ENCODE measurements at regions not wholly inside any gene's neighbourhood (a gene's known extent, or its start where the extent isn't known, plus 50 kb on each side); places are given as distances from the start of the nearest gene placed in this dataset.

GRCh38 chr3:21100656-21101359, 650.2 kb downstream of the ZNF385D start:
- FAIRE-seq = no peak
- no peak for TF ChIP-seq CTCF (IDR thresholded peaks at IDR 0.05; ENCODE audit: insufficient read depth, low read length, severe bottlenecking)
- H3K4me3 ChIP-seq (ENCODE audit: low read depth, low read length) = no peak overlapping the region
- H3K36me3 ChIP-seq (ENCODE audit: control insufficient read depth, insufficient read depth, low read length) = no peaks in the 10 kb centered on the region
- H3K27me3 ChIP-seq (ENCODE audit: control insufficient read depth, insufficient read depth, low read length) = no peaks in the 10 kb centered on the region
- no peak for DNase-seq (ENCODE audit: low read depth)

DNA sequence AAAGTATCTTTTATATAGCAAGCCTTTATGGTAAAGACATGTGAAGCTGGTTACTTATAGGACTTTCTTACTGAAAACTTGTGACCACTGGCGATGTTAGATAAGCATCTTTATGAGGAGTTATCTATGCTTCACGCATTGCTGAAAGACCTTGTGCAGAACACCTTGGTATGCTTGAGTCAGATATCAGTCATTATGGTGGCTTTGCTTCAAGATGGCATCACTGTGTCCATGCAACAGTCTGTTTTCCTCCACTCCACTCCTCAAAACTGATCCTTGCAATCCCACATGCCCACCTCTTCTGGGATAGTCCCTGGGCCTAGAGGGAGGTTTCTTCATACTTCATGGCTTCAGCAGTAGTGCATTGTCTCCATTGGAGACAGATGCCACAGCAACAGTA, 656.3 kb downstream of the ZNF385D start:
- TF ChIP-seq CTCF (IDR thresholded peaks at IDR 0.05; ENCODE audit: insufficient read depth, low read length, severe bottlenecking) = no peak
- FAIRE-seq = no peak

GRCh38 chr3:21073561-21073960, 677.4 kb downstream of the ZNF385D start:
- H3K36me3 ChIP-seq (ENCODE audit: control insufficient read depth, insufficient read depth, low read length) = no peaks in the 10 kb centered on the region
- no peak overlapping the region for H3K4me3 ChIP-seq (ENCODE audit: low read depth, low read length)
- TF ChIP-seq CTCF (IDR thresholded peaks at IDR 0.05; ENCODE audit: insufficient read depth, low read length, severe bottlenecking) = no peak
- FAIRE-seq (no peak), DNase-seq (ENCODE audit: low read depth) (no peak)
- H3K27me3 ChIP-seq (ENCODE audit: control insufficient read depth, insufficient read depth, low read length) = no peaks in the 10 kb centered on the region

More for the DNA sequence above, 656.3 kb downstream of the ZNF385D start:
- H3K27me3 ChIP-seq (ENCODE audit: control insufficient read depth, insufficient read depth, low read length) = no peaks in the 10 kb centered on the region
- H3K4me3 ChIP-seq (ENCODE audit: low read depth, low read length) = no peak overlapping the region
- DNase-seq (ENCODE audit: low read depth) = no peak
- no peaks in the 10 kb centered on the region for H3K36me3 ChIP-seq (ENCODE audit: control insufficient read depth, insufficient read depth, low read length)

- TF ChIP-seq CTCF (IDR thresholded peaks at IDR 0.05; ENCODE audit: insufficient read depth, low read length, severe bottlenecking) = no peak
- no peaks in the 10 kb centered on the region for H3K36me3 ChIP-seq (ENCODE audit: control insufficient read depth, insufficient read depth, low read length)
- no peaks in the 10 kb centered on the region for H3K27me3 ChIP-seq (ENCODE audit: control insufficient read depth, insufficient read depth, low read length)
- DNase-seq (ENCODE audit: low read depth) = no peak
- no peak overlapping the region for H3K4me3 ChIP-seq (ENCODE audit: low read depth, low read length)
- no peak for FAIRE-seq
These were observed 683.8 kb downstream of the ZNF385D start for GRCh38 chr3:21067031-21067813.

DNA sequence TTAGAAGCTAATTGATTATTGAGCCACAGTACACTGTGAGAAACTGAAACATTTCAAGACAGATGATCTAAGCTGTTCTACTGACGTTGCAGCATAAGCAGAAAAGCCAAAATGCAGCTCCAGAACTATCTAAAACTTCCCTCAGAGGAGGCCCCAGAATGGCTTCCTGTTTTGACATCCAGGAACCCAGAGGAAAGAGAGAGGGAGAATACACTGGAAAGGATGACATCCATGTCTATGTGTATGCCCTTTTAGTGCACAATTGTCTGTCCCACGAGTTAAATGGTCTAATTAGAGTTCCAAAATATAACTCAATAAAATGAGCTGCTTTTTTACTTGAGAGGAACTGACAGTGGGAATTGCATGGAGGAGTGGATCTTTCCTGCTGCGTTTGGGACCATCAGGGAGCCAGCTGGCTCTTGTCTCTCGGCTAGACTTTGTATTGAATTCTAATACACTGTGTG, 688.1 kb downstream of the ZNF385D start:
- FAIRE-seq (no peak), DNase-seq (ENCODE audit: low read depth) (no peak)
- no peak for TF ChIP-seq CTCF (IDR thresholded peaks at IDR 0.05; ENCODE audit: insufficient read depth, low read length, severe bottlenecking)
- Histone ChIP-seq H3K27me3 (ENCODE audit: control insufficient read depth, insufficient read depth, low read length) (no peaks in the 10 kb centered on the region), H3K4me3 (ENCODE audit: low read depth, low read length) (no peak overlapping the region), H3K36me3 (ENCODE audit: control insufficient read depth, insufficient read depth, low read length) (no peaks in the 10 kb centered on the region)

Data from bronchial epithelial cell (primary cell).